GM21786 (cell line): ENCODE measurements at regions not wholly inside any gene's neighbourhood (a gene's known extent, or its start where the extent isn't known, plus 50 kb on each side); places are given as distances from the start of the nearest gene placed in this dataset.
"Not testable (repeated sequence)": the region's sequence is repeated elsewhere in the genome, so short reads cannot be mapped to it uniquely, and the experiment has no call there.

Experiments used
- ATAC-seq: cut with Tn5 transposase; IDR thresholded peaks from one replicate; pipeline ENCODE4 v1.9.1; 2021; ENCODE audit not compliant: unreplicated experiment

GRCh38 chr1:184889166-184889565, 85.1 kb downstream of the NIBAN1 start:
- no peak for ATAC-seq

- ATAC-seq: no peak
These were observed 85.8 kb downstream of the NIBAN1 start for GRCh38 chr1:184888505-184888904.

- no peak for ATAC-seq
These were observed 91.1 kb downstream of the NIBAN1 start for GRCh38 chr1:184882957-184883815.

- peak; percentile 63 for ATAC-seq
These were observed 92.1 kb downstream of the NIBAN1 start for GRCh38 chr1:184881941-184882913.

- no peak for ATAC-seq
These were observed 94.3 kb downstream of the NIBAN1 start for GRCh38 chr1:184879876-184880557.

GRCh38 chr1:184878602-184879001, 95.7 kb downstream of the NIBAN1 start:
- no peak for ATAC-seq

- no peak for ATAC-seq
These were observed 96.3 kb downstream of the NIBAN1 start for GRCh38 chr1:184878002-184878401.

- ATAC-seq: not testable (repeated sequence)
These were observed 98.3 kb downstream of the NIBAN1 start for GRCh38 chr1:184876015-184876414.

- ATAC-seq: no peak
These were observed 99.1 kb downstream of the NIBAN1 start for GRCh38 chr1:184875218-184875617.

- ATAC-seq: no peak
These were observed 104.0 kb downstream of the NIBAN1 start for GRCh38 chr1:184870319-184870718.

GRCh38 chr1:184867866-184868689, 106.2 kb downstream of the NIBAN1 start:
- ATAC-seq: no peak

GRCh38 chr1:184866991-184867788, 107.1 kb downstream of the NIBAN1 start:
- ATAC-seq: peak; percentile 98

GRCh38 chr1:184866586-184866985, 107.7 kb downstream of the NIBAN1 start:
- ATAC-seq: peak; percentile 14

- ATAC-seq: no peak
These were observed 108.5 kb downstream of the NIBAN1 start for GRCh38 chr1:184865831-184866230.

GRCh38 chr1:184861755-184862336, 107.2 kb upstream of the EDEM3 start:
- no peak for ATAC-seq

- peak; percentile 47 for ATAC-seq
These were observed 106.5 kb upstream of the EDEM3 start for GRCh38 chr1:184860985-184861754.

GRCh38 chr1:184860535-184860934, 105.9 kb upstream of the EDEM3 start:
- no peak for ATAC-seq

GRCh38 chr1:184859381-184860105, 104.9 kb upstream of the EDEM3 start:
- ATAC-seq: peak; percentile 48
